GM19351 (cell line): ENCODE measurements at regions not wholly inside any gene's neighbourhood (a gene's known extent, or its start where the extent isn't known, plus 50 kb on each side); places are given as distances from the start of the nearest gene placed in this dataset.

Experiments
- ATAC-seq: cut with Tn5 transposase; IDR thresholded peaks from one replicate; pipeline ENCODE4 v1.9.1; 2021; ENCODE audit warnings: mild to moderate bottlenecking, moderate library complexity; ENCODE audit not compliant: unreplicated experiment

GRCh38 chr10:44064987-44065787 lies 319.7 kb downstream of the CXCL12 start:
- ATAC-seq = no peak

GRCh38 chr10:44064317-44064716 lies 320.6 kb downstream of the CXCL12 start:
- no peak for ATAC-seq

- ATAC-seq = no peak
These were observed 321.2 kb downstream of the CXCL12 start for GRCh38 chr10:44063686-44064085.

GRCh38 chr10:44060719-44061118 lies 324.2 kb downstream of the CXCL12 start:
- ATAC-seq = no peak

GRCh38 chr10:44060221-44060620 lies 324.7 kb downstream of the CXCL12 start:
- ATAC-seq = no peak

GRCh38 chr10:44058259-44058658 lies 326.6 kb downstream of the CXCL12 start:
- ATAC-seq = no peak

- no peak for ATAC-seq
These were observed 327.7 kb downstream of the CXCL12 start for GRCh38 chr10:44056967-44057805.

- no peak for ATAC-seq
These were observed 328.7 kb downstream of the CXCL12 start for GRCh38 chr10:44056206-44056605.

- no peak for ATAC-seq
These were observed 330.9 kb downstream of the CXCL12 start for GRCh38 chr10:44054046-44054445.

- ATAC-seq = no peak
These were observed 331.5 kb downstream of the CXCL12 start for GRCh38 chr10:44053391-44053790.

GRCh38 chr10:44051584-44052385 lies 333.1 kb downstream of the CXCL12 start:
- no peak for ATAC-seq

GRCh38 chr10:44051091-44051490 lies 333.8 kb downstream of the CXCL12 start:
- no peak for ATAC-seq

GRCh38 chr10:44049301-44050015 lies 335.4 kb downstream of the CXCL12 start:
- ATAC-seq = no peak

GRCh38 chr10:44047361-44047760 lies 337.5 kb downstream of the CXCL12 start:
- ATAC-seq = no peak

GRCh38 chr10:44046605-44047004 lies 338.3 kb downstream of the CXCL12 start:
- ATAC-seq = no peak

- ATAC-seq = no peak
These were observed 339.9 kb downstream of the CXCL12 start for GRCh38 chr10:44045020-44045419.

- ATAC-seq = no peak
These were observed 340.3 kb downstream of the CXCL12 start for GRCh38 chr10:44044549-44044948.

- no peak for ATAC-seq
These were observed 341.1 kb downstream of the CXCL12 start for GRCh38 chr10:44043646-44044375.

- ATAC-seq = no peak
These were observed 341.8 kb downstream of the CXCL12 start for GRCh38 chr10:44042926-44043602.
